NCI-H1436 treated with DMSO at 0.1 percent for 48 hours (cell line): ENCODE measurements at regions not wholly inside any gene's neighbourhood (a gene's known extent, or its start where the extent isn't known, plus 50 kb on each side); places are given as distances from the start of the nearest gene placed in this dataset.

Experiments
- DNase-seq: peaks from one replicate; lab custom pipeline; 2025; lab: John Stamatoyannopoulos, UW

- DNase-seq: no peak
Measured at GRCh38 chr2:220493871-220494525, 866.6 kb downstream of the SLC4A3 start.

GRCh38 chr2:220496513-220496912, 869.1 kb downstream of the SLC4A3 start:
- no peak for DNase-seq

GRCh38 chr2:220499225-220499624, 871.8 kb downstream of the SLC4A3 start:
- no peak for DNase-seq

- DNase-seq: no peak
Measured at GRCh38 chr2:220502539-220502938, 875.1 kb downstream of the SLC4A3 start.

GRCh38 chr2:220503431-220503830, 876.0 kb downstream of the SLC4A3 start:
- DNase-seq: no peak

- DNase-seq: peak; percentile 62
Measured at GRCh38 chr2:220504938-220505503, 877.6 kb downstream of the SLC4A3 start.

- DNase-seq: no peak
Measured at GRCh38 chr2:220506466-220506865, 879.0 kb downstream of the SLC4A3 start.

GRCh38 chr2:220509096-220509757, 881.8 kb downstream of the SLC4A3 start:
- peak; percentile 86 for DNase-seq

GRCh38 chr2:220509966-220510365, 882.5 kb downstream of the SLC4A3 start:
- no peak for DNase-seq

- DNase-seq: no peak
Measured at GRCh38 chr2:220510668-220511067, 883.2 kb downstream of the SLC4A3 start.

- DNase-seq: no peak
Measured at GRCh38 chr2:220512419-220512818, 885.0 kb downstream of the SLC4A3 start.

- no peak for DNase-seq
Measured at GRCh38 chr2:220513573-220514288, 886.3 kb downstream of the SLC4A3 start.

- no peak for DNase-seq
Measured at GRCh38 chr2:220521551-220521950, 894.1 kb downstream of the SLC4A3 start.

- no peak for DNase-seq
Measured at GRCh38 chr2:220528180-220528675, 900.8 kb downstream of the SLC4A3 start.

GRCh38 chr2:220531216-220531615, 903.8 kb downstream of the SLC4A3 start:
- no peak for DNase-seq

GRCh38 chr2:220533485-220533884, 906.1 kb downstream of the SLC4A3 start:
- DNase-seq: no peak

GRCh38 chr2:220539481-220539880, 912.1 kb downstream of the SLC4A3 start:
- no peak for DNase-seq

GRCh38 chr2:220544049-220544448, 916.6 kb downstream of the SLC4A3 start:
- no peak for DNase-seq

- DNase-seq: no peak
Measured at GRCh38 chr2:220550995-220551700, 923.7 kb downstream of the SLC4A3 start.

- DNase-seq: no peak
Measured at GRCh38 chr2:220552790-220553535, 925.5 kb downstream of the SLC4A3 start.

GRCh38 chr2:220555961-220556630, 928.7 kb downstream of the SLC4A3 start:
- no peak for DNase-seq
